8988T (cell line): ENCODE measurements at regions not wholly inside any gene's neighbourhood (a gene's known extent, or its start where the extent isn't known, plus 50 kb on each side); places are given as distances from the start of the nearest gene placed in this dataset.

Source experiments
- DNase-seq: peaks from one replicate; pipeline ENCODE4 v3.0.0; 2011

DNA sequence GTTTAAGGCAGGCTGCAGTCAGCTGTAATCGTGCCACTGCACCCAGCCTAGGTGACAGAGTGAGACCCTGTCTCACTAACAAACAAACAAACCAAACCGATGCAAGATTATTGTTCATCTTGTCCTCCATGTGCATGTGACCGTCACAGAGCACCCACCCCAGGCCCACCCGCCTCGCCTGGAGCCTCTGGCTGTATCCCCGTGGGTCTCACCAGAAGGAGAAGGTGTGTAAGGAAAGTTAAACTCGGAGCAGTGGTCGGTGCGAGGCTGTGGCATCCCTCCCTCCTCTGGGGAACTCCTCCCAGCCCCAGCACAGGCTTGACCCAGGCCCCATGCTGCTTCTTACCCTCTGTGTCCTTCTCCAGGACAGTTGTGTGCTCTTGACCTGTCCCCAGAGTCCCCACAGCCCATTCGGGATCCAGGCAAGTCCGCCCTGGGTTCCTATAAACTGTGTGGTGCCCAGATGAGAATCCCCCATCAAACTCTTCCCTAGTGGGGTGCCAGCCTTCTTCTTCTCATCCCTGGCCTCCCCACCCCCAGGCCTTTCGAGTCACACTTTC is 318.4 kb downstream of the AJAP1 start:
- DNase-seq = no peak

DNA sequence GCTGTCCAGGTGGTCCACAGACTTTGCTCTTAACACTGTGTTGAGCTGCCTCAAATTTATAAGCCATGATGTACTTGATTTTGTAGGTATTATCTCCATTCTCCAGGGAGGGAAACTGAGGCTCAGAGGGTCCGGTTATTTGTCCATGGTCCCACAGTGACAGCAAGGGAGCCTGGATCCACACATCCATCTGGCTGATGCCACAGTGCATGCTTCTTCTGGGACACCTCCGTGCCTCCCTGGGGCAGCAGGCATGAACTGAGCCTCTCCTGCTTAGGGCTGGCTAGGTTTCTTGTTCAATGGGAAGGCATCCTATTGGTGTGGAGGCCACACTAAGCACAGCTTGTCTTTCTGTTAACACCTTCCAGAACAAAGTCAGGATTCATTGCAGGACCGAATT is 317.3 kb downstream of the AJAP1 start:
- DNase-seq = no peak

DNA sequence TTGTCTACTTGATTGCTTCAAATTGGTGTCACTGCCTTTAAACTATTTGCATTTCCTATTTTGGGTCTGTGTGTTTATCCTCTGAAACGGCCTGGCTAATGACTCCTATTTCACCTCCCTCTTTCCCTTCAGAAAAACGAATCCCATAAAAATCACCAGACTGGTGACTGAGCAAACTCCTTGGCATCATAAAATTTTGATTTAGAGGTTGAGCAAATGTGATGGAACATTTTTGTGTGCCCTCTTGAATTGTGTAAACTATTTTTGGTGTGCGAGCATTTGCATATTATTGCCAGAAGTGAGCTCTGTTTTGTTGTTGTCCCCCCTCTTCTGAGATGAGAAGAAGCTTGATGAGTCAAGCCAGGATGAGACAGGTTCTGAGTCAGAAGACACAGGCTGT is 316.1 kb downstream of the AJAP1 start:
- DNase-seq = no peak

DNA sequence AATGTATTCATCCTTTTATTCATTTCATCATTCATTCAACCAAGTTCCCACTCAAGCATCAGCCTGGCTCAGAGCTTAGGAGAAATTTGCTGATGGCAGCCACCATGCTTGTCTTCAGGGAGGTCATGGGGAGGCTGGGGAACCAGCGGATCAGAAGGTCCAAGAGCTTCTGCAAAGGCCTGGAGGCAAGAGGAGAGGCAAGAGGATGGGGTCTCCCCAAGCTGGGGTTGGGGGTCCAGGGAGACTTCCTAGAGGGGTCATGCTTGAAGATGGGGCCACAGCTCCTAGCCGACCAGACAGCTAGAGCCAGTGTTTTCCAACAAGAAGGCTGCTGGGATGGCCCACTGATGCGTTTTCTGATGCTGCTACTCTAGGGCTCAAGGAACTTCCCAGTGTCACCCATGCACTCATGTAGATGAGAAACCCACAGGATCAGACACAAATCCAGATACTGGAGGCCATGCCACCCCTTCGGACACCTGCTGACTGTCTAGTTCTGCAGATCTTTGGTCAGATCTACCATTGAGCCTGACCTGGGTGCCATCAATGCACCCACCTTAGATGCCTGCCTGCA is 315.2 kb downstream of the AJAP1 start:
- DNase-seq = no peak

DNA sequence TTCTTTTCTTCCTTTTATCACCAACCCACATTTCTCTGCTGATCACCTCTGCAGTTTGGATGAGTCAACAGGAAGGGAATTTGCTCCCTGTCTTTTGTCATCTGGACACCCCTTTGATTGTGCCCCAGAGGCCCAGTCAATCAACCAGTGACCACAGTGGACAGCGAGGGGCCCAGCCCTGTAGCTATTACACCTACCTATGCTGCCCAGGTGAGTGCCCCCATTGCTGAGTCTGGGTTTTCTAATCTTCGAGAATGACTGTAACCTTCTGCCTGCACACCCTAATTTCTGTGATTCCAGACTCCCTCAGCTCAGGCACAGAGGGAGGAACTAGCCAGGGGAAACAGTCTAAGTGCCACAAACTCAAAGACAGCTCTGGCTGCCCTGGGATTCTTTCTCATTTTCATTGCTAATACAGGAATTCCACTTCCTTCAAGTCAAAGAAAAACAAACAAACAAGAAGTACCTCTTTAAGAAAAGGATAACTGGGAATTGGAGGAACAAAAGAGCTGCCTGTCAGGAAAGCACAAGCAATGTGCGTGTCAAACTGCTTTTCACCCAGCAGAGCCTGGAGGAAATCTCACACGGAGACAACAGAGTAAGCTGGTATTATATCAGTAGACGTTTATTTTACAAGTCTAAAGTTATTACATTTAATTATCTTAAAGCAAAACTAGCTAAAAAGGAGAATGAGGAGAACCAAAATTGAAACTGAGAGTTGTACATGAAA is 311.1 kb downstream of the AJAP1 start:
- no peak for DNase-seq

DNA sequence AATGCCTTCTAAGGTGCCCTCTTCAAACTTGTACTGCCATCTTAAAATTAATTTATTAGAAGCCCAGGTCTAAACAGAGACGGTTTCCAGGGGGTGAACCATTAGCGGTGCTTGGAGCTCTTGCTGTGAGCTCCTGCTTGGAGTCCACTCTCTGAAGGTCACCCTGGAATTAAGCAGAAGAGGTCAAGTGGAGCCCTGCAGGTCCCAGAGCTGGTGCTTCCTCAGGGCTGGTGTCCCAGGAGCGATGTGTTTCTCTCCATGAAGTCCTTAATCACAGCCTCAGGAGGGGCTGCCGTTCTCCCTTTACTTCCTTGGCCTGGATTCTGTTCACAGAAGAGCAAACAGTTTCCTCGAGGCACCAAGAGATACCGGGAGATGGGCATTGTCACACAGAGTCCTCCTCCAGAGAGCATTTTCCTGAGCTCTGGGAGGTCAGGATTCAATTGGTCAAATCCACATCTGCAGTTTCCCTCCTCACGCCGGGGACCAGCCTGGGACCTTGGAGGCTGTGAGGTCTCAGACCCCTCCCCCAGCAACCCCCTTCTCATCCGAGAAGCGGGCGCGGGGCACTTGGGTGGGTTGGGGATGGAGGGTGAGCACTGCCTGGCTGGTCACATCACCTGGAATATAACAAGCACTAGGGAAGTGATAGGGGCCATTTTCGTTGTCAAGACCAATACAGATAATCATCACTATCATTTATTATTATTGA is 310.4 kb downstream of the AJAP1 start:
- DNase-seq = no peak

DNA sequence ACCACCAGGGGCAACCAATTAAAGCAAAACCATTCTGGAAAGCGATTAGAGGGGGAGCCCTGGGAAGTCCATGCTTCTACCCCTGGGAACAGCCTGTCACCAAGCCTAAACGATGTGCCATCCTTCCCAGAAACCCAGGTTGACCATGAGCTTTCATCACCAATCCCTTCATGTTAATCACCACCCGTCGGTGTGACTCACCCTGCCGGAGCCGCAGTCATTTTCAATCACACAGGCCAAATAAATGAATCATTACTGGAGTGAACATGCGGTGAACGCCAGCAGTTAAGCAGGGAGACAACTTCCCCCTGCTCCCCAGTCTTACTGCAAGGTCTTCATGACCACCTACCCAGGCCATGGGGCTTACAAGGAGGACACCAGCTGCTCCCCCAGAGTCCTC is 308.8 kb downstream of the AJAP1 start:
- DNase-seq = no peak

GRCh38 chr1:4962836-4963235 is 308.4 kb downstream of the AJAP1 start:
- DNase-seq = no peak

DNA sequence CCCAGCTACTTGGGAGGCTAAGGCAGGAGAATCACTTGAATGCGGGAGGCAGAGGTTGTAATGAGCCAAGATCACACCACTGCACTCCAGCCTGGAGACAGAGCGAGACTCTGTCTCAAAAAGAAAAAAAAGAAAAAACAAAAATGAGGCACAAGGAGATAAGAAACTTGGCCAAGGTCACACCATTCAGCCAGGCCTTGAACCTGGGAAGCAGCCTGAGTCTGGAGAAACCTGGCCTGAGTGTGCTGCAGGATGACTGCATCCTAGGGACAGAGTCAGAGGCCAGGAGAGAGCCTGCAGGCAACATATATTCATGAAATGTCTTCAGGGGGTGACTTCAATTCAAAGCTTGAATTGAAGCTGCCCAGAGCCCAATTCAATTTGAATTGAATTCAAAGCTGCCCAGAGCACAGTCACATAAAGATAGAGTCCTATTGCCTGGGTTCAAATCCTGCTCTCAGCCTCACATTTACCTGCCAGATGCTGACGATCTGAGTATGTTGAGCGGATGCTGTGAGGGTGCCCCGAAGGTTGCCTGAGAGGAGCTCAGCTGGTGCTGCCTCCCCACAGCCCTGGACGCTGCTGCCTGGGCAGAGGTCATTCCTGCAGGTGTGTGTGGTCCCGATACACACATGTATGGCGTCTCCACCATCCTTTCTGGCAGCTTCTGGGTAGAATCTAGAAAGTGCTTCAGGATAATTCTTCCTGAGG is 307.7 kb downstream of the AJAP1 start:
- no peak for DNase-seq

GRCh38 chr1:4960782-4961475 is 306.5 kb downstream of the AJAP1 start:
- no peak for DNase-seq

GRCh38 chr1:4960336-4960735 is 305.9 kb downstream of the AJAP1 start:
- DNase-seq = no peak

DNA sequence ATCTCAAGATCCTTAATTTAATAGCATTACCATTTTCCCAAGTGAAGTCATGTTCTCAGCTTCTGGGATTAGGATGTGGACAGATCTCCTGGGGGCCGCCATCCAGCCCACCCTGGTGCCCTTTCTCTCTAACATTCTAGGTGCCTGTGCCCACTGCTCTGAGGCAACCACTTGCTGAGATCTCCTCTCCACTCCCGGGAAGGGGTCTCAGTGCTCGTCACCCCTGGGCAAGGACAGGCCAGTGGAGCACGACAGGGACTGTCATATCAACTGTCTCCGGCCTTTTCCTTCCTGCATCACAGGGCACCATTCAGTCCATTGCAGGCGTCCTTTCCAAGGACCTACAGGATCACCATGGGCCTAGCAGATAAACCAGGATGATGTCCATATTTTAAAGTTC is 304.8 kb downstream of the AJAP1 start:
- DNase-seq = no peak

- DNase-seq = no peak
Measured at GRCh38 chr1:4957027-4957426, 302.6 kb downstream of the AJAP1 start.

DNA sequence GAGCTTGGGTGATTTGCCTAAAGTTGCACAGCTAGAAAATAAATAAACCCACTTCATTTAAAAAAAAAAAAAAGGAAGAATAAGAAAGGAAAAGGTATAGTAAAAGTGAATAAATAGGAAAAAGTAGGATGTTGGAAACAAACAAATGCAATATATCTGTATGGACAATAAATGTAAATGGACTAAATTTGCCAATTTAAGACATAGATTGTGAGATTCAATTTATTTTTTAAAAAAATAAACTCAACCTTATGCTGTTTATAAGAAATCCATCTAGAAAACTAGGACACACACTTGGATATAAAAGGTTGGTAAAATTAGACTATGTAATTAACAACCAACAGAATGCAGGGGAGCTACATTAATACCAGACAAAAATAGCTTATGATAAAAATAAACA is 300.0 kb downstream of the AJAP1 start:
- no peak for DNase-seq

DNA sequence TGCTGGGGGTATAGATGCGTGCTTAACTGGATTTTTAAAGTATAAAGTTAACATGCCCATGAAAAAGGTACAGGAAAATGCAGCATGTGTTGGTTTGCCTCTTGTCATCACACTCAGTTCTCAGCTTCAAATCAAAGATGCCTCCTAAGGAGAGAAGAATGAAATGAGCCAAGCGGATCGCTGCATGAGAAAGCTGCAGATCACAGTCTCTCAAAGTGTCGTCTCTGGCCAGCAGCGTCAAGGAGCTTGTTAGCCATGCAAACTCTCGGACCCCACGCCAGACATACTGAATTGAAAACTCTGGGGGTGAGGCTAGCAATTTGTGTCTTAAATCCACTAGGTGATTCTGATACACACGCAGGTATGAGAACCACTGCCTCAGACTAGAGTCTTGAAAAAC is 297.2 kb downstream of the AJAP1 start:
- no peak for DNase-seq

- DNase-seq = no peak
Measured at GRCh38 chr1:4946343-4946742, 291.9 kb downstream of the AJAP1 start.

DNA sequence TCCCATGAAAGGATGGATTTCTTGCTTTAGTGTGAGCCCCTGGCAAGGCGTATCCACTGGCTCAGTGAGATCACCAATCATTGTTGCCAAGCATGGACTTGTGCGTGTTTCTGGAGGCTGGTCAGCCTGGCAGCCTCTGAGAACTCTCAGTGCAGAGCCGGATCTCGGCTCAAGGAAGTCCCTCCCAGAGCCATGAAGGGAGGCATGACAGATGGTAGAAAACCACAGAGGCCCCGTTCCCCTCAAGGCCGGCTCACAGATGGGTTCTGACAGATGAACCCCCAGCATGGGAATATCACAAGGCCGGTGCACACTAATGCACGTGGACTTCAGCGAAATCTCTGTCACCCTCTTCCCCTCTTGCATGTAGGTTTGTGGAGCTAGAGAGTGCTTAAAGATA is 290.5 kb downstream of the AJAP1 start:
- DNase-seq = no peak

DNA sequence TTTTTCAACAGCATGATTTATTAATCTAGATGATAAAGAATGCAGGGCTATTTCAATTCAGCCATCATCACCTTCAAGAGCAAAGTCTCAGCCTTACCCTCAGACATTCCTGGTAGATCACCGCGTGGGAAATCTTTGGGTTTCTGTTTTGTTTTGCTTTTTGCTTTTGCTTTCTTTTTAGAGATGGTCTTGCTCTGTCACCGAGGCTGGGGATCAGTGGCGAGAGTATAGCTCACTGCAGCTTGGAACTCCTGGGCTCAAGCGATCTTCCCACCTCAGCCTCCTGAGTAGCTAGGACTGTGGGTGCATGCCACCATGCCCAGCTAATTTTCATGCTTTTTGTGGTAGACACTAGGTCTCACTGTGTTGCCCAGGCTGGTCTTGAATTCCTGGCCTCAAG is 289.7 kb downstream of the AJAP1 start:
- DNase-seq = no peak

DNA sequence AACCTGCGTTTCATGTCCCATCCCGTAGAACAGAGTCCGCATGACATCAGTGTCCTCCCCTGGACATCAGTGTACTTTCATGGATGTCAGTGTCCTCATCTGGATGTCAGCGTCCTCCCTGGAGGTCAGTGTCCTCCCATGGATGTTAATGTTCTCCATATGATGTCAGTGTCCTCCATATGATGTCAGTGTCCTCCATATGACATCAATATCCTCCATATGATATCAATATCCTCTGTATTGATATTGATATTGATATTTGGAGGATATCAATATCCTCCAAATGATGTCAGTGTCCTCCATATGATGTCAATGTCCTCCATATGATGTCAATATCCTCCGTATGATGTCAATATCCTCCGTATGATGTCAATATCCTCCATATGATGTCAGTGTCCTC is 284.9 kb downstream of the AJAP1 start:
- no peak for DNase-seq

DNA sequence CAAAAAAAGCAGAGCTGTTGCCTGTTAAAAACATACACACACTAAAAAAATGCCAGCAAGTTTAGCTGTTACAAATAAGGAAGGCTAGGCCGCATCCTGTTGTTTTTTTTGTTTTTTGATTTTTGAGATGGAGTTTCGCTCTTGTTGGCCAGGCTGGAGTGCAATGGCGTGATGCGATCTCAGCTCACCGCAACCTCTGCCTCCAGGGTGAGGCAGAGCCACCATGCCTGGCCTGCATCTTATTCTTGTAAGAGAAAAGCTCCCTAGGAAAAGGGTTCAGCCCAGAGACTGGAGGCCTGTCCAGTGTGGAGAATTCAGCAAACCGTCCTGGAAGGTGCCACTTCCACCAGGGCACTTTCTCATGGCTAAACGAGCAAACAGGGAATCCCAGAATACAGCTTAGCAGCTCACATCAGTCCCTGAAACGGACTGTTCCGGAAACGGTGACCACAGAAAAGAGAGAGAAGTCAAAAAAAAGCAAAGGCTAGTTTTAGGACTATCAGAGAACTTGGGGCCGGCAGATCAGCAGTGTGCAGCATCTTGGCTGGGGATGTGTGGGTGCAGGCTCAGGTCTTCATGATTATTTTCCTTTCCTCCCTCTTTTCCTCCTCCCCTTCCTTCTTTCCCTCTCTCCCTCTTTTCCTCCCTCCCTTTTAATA is 283.6 kb downstream of the AJAP1 start:
- DNase-seq = no peak

DNA sequence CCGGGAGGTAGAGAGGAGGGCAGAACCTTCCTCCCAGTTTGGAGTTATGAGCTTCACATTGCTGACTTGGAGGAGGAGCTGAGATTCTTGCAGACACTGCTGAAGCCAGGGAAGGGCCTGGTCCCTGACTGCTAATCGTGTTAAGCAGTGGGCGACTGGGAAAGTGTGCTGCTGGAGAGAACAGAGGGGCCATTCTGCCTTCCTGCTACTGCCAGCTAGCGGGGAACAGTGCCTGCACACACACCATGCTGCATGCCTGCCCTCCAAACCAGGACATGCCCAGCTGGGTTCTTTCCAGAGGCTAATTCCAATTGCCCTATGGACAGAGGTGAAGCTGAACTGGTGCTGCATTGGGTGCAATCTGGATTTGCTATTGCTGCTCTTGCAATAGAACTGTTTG is 281.4 kb downstream of the AJAP1 start:
- DNase-seq = no peak

- DNase-seq = no peak
Measured at GRCh38 chr1:4933232-4933631, 278.8 kb downstream of the AJAP1 start.
